ENCODE measurements at regions not wholly inside any gene's neighbourhood (a gene's known extent, or its start where the extent isn't known, plus 50 kb on each side); places are given as distances from the start of the nearest gene placed in this dataset.

DNA sequence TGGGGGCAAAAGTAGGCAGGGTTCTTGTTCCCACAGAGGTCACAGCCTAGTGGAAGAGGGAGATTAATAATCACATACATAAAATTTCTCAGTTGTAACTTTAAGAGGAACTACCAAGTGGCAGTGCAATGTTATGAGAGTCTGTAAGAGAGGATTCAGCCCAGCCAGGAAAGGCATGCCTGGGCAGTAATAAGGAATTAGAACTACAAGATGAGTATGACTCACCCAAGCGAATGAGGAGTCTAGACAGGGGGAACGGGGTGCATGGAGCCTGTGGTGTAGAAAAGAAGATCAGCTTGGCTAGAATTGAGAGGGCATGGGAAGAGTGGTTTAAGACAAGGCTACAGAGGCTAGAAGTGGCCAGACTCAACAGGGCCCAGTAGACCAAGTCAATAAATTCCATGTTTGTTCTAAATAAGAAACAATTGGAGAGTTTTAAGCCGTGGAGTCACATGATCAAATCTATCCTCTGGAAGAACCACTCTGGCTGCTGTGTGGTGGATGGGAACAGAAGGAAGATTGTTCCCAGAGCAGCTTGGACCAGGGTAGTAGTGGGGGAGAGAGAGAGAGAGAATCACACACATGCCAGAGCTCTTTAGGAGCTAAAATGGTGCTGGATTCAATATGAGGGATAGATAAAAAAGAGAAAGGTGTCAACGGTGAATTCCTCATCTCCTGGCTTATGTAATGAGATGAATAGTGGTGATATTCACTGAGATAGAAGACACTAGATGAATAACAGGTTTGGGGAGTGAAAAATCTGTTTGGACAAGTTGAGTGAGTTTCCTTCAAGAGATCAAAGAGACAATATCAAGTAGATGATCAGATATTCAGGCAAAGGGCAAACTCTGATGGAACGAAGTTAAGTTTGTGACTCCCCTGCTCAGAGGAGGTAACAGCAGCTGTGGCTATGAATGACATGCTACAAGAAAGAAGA, 265.1 kb downstream of the FGFR2 start:
- DNase-seq (ENCODE audit: low read depth): no peak

GRCh38 chr10:121335386-121335925, 262.8 kb downstream of the FGFR2 start:
- no peak for DNase-seq (ENCODE audit: low read depth)

- no peak for DNase-seq (ENCODE audit: low read depth)
These were observed 260.8 kb downstream of the FGFR2 start for GRCh38 chr10:121337427-121337826.

DNA sequence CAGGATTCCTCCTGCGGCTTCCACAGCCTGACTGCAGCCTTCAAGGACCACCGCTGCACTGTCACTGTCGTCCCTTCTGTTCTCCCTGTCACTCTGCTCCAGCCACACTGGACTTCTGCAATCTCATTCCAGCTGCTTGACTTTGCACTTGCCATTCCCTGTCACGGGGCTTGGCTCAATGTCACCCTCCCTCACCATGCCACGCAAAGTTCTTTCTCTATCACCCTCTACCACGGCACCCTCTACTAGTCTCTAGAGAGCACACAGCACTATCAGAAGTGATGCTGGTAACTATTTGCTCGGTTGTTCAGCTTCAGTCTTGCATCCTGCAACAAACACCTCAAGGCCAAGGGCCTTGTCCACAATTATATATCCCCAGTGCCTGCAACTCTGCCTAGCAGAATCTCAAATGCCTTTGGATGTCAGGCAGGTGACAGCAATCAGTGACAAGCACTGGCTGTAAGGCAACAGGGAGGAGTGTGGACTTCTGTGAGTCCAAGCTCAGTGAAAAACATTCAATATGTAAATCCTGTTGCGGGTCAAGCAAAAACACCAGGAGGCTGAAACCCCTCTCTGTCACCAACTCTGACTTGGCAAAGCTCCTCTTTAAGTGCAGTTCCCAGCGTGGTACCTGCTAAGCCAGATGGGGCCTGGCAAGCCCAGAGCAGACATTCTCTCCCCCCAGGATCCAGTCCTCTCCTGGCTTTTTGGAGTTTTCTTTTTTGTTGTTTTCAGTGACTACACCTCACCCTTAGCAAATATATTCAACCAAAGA, 259.9 kb downstream of the FGFR2 start:
- no peak for DNase-seq (ENCODE audit: low read depth)

DNA sequence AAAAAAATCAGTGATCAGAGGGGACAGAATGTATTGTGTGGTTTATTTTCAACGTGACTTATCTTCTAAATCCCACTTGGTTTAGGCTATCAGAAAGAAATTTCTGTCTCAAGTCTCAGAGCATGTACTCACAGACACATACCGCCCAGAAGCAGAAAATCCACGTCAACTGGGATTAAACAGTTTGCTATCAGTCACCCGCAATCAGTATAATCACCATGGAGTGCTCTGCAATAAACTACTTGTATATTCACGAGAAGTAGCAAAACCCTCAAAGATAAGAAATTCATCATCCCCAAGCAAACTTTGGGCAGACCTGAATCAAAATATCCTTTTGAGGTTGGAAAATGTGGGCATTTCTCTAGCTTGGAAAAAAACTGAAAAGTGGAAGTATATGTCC, 259.1 kb downstream of the FGFR2 start:
- no peak for DNase-seq (ENCODE audit: low read depth)

DNA sequence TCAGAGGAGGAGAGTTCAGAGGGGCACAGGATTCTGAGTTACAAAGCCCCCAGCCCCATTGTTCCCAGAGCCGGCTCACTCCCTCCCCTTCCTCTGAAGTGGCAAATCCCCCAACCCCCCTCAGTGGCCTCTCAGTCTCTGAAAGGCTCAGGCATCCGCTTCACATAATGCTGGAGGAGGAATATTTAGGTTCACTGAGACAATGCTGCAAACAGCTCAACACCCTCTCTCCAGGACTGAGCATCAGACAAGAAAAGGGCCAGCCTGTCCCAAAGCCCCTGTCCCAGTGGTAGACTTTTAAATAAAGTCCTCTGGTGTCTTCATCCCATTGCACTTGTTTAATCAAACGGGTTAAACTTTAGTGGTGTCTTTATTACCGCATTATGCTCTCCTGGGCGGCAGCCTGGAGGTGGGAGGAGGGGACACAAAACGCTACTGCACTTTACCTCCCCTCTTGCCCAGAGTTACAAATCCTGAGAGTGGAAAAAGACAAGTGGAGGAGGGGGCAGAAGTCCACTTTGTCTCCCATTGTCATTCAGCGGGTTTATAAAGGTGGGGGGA, 257.9 kb downstream of the FGFR2 start:
- no peak for DNase-seq (ENCODE audit: low read depth)

- no peak for DNase-seq (ENCODE audit: low read depth)
These were observed 246.7 kb downstream of the FGFR2 start for GRCh38 chr10:121351540-121351939.

- no peak for DNase-seq (ENCODE audit: low read depth)
These were observed 245.9 kb downstream of the FGFR2 start for GRCh38 chr10:121352231-121352855.

GRCh38 chr10:121355161-121355560, 243.1 kb downstream of the FGFR2 start:
- no peak for DNase-seq (ENCODE audit: low read depth)

- no peak for DNase-seq (ENCODE audit: low read depth)
These were observed 242.1 kb downstream of the FGFR2 start for GRCh38 chr10:121356183-121356582.

DNA sequence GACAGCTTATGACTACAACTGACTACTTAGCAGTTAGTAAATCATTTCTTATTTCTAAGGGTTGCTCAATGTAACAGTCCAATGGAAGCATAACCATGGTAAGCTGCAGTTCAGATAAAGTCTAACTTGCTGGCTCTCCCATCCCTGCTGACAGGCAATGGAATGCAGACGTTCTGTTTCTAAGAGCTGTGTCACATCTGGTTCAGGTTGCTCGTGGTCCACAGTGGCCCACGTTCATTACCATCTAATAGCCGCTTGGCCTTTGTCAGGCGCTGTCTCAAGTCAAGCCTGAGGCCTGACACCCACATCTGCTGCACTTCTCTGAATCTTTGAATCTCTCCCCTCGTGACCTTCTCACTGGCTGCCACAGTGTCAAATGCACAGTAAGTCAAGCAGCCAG, 240.8 kb downstream of the FGFR2 start:
- DNase-seq (ENCODE audit: low read depth): no peak

DNA sequence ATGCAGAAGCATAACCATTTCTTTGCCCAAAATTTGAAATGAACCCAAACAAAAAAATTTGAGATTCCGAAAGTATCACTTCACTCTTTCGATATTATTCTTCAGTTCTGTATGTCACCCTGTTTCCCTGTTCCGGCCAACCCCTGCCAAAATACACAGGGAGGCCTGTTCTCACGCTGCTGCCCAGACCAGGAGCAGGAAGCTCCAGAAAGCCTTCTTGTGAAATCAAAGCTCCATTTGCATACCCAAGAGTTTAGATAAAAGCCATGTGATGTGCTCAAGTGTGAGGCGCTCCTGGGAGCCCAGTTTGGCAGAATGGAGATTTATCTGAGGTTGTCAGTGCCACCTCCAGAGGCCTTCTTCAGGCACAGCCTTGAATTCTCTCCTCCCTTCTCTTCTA, 236.2 kb downstream of the FGFR2 start:
- no peak for DNase-seq (ENCODE audit: low read depth)

- DNase-seq (ENCODE audit: low read depth): no peak
These were observed 232.7 kb downstream of the FGFR2 start for GRCh38 chr10:121365566-121365965.

GRCh38 chr10:121368347-121369025, 229.8 kb downstream of the FGFR2 start:
- DNase-seq (ENCODE audit: low read depth): no peak

- no peak for DNase-seq (ENCODE audit: low read depth)
These were observed 228.6 kb downstream of the FGFR2 start for GRCh38 chr10:121369616-121370015.

GRCh38 chr10:121371836-121372235, 226.4 kb downstream of the FGFR2 start:
- no peak for DNase-seq (ENCODE audit: low read depth)

GRCh38 chr10:121373411-121373810, 224.8 kb downstream of the FGFR2 start:
- DNase-seq (ENCODE audit: low read depth): no peak

DNA sequence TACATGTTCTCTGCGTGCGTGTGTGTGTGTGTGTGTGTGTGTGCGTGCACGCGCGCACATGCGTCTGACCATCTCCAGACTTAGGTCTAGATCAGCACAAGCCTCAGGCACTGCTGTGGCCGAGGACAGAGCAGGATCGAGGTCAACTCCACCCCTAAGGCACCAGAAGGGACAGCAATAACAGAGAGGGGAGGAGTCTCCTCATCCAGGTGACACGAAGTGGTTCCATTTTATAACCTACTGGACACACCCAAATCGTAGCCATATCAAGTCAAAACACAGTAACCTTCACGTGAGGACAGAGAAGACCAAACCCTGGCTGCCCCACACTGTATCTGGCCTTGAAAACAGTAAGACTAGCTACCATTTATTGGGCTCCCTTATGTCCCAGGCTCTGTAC, 224.1 kb downstream of the FGFR2 start:
- no peak for DNase-seq (ENCODE audit: low read depth)

GRCh38 chr10:121375172-121375571, 223.1 kb downstream of the FGFR2 start:
- DNase-seq (ENCODE audit: low read depth): no peak

- no peak for DNase-seq (ENCODE audit: low read depth)
These were observed 219.9 kb downstream of the FGFR2 start for GRCh38 chr10:121378251-121378801.

- no peak for DNase-seq (ENCODE audit: low read depth)
These were observed 219.2 kb downstream of the FGFR2 start for GRCh38 chr10:121379013-121379412.
